ENCODE measurements at regions not wholly inside any gene's neighbourhood (a gene's known extent, or its start where the extent isn't known, plus 50 kb on each side); places are given as distances from the start of the nearest gene placed in this dataset.
"Not testable (repeated sequence)": the region's sequence is repeated elsewhere in the genome, so short reads cannot be mapped to it uniquely, and the experiment has no call there.

DNA sequence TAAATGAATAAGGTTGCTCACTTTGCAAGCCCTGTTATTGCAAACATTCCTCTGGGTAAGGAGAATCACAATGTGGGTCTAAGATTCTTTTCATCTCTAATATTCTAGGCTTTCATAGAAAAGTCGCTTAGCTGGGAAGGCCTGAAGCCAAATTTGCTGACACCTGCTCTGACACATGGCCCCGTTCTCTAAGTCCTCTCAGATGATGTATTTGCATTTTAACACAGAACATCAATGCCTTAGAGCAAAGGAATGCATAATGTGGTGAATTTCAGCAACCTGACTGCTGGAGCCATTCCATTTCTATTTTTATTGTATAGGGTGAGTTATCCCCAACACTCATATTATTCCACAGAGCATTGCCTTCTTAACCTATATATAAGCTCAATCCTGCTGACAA, 682.1 kb upstream of the NRP1 start:
- no peak for DNase-seq (ENCODE audit: low read depth in 4 of 4, low spot score in 3 of 4)

DNA sequence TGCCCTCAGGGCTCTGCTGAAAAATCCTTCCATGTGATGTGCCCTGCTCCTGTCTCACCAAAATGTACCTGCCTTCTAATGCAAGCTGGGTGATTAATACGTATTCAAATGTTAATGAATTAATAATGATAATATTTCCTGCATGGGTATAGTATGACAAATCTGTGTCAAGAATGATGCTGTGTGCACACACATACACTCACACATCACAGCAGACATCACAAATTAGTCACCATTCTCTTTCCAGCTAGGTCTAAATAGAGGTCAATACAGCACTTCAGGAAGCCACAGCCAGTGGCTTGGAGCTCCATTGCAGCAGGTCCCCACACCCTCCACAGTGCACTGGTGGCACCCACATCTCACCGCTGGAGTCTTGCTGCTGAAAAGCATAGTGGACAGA, 681.2 kb upstream of the NRP1 start:
- no peak for DNase-seq (ENCODE audit: low read depth in 4 of 4, low spot score in 3 of 4)

DNA sequence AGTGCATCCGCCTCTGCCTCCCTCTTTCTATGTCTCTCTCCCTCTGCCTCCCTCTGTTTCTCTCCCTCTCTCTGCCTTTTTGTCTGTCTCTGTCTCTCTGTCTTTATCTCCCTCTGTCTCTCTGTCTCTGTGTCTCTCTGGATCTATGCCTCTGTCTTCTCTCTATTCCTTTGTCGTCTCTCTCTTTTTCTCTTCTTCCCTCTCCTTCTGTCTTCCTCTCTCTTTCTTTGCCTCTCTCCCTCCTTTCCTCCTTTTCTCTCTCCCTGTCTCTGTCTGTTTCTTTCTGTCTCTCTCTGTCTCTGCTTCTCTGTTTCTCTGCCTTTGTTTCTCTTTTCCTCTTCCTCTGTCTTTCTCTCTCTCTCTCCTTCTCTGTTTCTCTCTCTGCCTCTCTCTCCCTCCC, 678.8 kb upstream of the NRP1 start:
- no peak for DNase-seq (ENCODE audit: low read depth in 4 of 4, low spot score in 3 of 4)

DNA sequence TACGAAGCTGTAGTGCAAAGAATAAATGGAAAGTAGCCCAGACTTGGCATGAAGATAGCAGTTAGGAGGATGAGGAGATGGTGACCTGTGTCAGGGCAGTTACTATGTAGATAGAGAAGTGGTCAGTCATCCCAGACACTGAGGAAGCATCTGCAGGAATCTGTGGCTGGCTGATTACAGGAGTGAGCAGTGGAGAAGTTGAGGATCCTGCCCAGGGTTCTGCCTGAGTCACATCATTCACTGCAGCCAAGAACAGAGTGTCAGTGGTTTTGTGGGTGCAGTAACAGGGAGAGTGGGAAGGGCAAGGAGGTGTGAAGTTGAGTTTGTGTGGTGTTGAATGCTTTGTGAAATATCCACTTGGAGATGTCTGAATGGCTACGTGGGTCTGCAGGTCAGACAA, 676.4 kb upstream of the NRP1 start:
- no peak for DNase-seq (ENCODE audit: low read depth in 4 of 4, low spot score in 3 of 4)

DNA sequence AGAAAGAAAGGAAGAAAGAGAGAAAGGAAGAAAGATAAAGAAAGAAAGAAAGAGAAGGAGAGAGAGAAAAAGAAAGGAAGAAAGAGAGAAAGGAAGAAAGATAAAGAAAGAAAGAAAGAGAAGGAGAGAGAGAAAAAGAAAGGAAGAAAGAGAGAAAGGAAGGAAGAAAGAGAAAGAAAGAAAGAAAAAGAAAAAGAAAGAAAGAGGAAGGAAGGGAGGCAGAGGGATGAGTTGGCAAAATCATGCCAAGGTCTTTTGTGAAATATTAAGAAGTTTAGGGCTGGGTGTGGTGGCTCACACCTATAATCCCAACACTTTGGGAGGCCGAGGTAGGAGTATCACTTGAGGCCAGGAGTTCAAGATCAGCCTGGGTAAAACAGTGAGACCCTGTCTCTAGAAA, 675.8 kb upstream of the NRP1 start:
- DNase-seq (ENCODE audit: low read depth in 4 of 4, low spot score in 3 of 4), result not testable (repeated sequence)

DNA sequence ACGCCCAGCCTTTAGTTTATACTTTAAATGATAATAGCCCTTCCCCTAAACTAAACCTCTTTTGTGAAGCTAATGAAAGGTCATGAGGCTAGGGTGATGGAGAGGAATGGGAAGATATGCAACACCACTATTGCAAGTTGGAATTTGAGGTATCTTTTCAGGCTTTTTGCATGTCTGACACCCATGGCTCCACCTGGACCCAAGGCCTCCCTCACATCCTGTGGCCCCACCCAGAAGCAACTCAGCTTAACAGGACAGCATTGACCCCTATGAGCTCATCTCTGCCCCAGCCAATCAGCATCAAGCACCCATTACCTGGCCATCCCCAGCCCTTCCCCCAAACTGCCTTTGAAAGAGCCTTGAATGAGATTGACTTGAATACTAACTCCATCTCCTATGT, 674.2 kb upstream of the NRP1 start:
- DNase-seq (ENCODE audit: low read depth in 4 of 4, low spot score in 3 of 4), result no peak

DNA sequence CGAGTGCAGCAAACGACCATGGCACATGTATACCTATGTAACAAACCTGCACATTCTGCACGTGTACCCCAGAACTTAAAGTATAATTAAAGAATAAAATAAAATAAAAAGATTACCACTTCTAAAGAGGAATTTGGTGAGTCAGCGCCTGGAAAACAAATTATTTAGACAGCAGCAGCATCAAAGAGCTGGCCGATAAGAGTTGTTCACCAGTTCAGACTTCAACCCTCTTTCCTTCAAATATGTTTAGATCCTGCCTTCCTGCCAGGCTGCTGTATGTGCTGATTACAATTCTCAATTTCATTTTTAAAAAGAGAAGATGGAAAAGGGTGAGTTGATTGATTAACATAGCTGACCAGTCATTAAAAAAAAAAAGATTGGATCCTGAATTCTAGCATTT, 672.0 kb upstream of the NRP1 start:
- no peak for DNase-seq (ENCODE audit: low read depth in 4 of 4, low spot score in 3 of 4)

DNA sequence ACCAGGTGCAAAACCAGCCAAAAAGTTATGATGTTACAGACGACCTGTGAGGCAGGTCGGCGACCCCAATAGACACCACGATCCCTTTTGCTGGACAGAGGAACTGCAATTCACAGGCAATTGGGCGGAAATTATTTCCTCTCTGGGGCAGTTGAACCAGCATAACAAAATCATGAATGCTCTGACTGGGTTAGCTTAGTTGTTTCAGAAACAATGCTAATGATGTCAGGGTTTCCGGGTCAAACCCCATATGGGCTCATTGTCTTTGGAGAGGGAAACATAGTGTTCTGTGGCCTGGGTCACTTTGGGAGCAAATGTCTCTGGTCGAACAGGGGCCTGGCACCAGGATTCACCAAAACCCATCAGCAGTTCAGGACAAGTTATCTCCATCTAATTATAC, 669.1 kb upstream of the NRP1 start:
- no peak for DNase-seq (ENCODE audit: low read depth in 4 of 4, low spot score in 3 of 4)

DNA sequence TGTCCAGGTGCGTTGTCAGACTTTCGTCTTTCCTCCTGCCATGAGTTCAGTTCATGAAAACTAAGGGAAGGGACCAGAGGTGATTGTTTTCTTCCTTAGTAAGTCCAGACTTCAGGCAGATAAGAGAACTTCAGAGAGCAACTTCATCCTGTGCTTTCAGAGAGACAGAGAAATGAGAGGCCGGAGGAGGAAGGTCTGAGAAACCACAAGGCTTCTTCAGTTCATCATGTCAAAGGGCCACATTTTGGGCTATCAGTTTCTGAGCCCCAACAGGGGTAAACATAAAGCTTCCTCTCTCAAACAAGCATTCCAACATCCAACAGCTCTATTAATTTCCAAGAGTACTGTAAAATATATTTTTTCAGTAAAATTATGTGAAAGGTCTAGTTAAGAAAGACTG, 668.4 kb upstream of the NRP1 start:
- DNase-seq (ENCODE audit: low read depth in 4 of 4, low spot score in 3 of 4), result no peak

DNA sequence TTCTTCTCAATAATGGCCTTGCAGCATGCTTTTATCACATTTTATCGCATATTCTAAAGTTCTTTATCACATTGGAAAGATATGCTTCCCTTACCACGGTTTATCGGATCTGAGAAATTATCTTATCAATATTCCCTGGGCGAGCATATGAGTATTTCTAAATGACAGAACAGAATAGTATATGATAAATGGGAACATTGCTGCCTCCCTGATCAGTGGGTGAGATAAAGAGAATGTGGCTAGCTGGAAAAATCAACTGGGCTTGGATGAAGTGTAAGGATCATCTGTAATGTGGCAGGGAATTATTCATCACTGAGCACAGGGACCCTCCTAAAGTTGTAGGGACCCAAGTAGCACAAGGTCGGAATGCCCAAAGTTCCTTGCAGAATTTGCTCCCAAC, 667.4 kb upstream of the NRP1 start:
- no peak for DNase-seq (ENCODE audit: low read depth in 4 of 4, low spot score in 3 of 4)

DNA sequence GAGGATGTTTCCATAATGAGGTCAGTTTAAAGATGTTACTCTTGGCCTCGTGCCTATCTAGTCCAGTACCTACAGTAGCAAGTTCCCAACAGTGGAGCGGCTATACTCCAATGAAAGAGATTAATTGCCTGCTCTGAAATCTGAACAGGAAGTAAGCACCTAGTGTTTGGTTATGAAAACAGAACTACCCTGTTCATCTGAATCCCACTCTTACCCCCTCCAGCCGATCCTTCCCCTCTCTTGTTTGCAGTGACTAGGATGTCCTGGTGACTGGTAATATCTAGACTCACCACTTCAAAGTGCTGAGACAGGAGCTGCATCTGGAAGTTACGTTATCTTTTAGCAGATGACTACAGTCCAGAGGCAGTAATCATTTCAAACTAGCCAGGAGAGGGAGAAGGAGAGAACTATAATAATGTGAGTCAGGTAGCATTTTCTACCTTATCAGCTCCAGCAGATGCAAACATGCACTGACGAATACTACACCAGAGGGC, 666.7 kb upstream of the NRP1 start:
- no peak for DNase-seq (ENCODE audit: low read depth in 4 of 4, low spot score in 3 of 4)

DNA sequence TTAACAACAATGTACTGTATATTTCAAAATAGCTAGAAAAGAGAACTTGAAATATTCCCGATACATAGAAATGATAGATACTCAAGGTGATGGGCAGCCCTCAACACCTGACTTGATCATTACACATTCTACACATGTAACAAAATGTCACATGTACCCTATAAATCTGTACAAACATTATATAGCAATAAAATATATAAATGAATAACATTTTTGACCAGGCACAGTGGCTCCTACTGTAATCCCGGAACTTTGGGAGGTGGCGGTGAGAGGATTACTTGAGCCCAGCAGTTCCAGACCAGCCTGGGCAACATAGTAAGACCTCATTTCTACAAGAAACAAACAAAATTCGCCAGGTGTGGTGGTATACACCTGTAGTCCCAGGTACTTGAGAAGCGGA, 659.5 kb upstream of the NRP1 start:
- no peak for DNase-seq (ENCODE audit: low read depth in 4 of 4, low spot score in 3 of 4)

DNA sequence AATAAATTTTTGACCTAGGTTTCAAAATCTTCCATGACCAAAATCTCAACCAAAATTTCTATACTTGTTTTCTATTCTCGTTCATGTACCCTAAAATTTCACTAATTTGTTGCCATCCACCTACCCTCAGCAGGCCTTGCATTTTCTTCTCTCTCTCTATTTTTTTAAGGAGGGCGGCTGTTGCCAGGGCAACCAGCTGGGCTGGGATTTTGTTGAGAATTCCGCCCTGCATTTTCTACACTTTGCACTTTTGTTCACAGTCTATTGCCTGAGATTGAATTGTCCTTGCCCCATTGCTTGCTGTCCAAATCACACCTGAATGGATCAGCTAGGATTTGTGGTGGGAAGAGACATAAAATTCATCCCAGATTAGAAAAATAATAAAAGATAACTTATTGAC, 657.5 kb upstream of the NRP1 start:
- DNase-seq (ENCODE audit: low read depth in 4 of 4, low spot score in 3 of 4), result no peak

DNA sequence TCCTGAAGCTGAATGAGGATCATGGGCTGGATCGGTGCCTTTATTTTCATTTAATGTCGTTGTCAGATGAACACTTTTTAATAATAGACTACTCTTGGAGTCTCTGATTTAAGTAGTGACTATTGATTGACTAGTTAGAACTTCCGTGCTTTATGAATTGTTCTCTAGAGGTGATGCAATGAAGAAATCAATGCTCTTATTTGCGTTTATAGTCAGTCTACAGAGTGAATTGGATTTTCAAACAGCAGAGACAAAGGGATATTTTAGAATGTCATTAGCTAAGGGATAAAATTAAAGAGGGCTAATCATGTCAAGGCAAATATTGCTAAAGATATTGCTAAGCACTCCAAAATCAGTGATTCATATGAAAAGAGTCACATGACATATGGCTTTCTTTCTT, 652.0 kb upstream of the NRP1 start:
- no peak for DNase-seq (ENCODE audit: low read depth in 4 of 4, low spot score in 3 of 4)

DNA sequence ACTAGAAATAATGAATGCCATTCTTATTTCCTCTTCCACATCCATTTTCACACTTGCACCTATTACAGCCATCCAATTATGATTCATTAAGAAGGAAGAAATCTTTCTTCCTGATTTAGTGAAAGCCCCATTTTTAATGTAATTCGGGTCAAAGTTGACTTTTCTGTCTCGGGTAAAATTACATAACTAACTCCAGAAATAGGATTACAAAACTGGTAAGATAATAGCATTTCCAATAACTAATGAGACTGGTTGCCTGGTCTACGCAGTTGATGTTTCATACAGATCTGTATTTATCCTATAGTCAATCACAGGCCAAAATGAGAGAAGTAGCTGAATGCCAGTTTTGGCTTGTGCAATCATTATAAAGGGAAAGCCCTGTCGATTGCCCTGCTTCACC, 651.5 kb upstream of the NRP1 start:
- no peak for DNase-seq (ENCODE audit: low read depth in 4 of 4, low spot score in 3 of 4)

DNA sequence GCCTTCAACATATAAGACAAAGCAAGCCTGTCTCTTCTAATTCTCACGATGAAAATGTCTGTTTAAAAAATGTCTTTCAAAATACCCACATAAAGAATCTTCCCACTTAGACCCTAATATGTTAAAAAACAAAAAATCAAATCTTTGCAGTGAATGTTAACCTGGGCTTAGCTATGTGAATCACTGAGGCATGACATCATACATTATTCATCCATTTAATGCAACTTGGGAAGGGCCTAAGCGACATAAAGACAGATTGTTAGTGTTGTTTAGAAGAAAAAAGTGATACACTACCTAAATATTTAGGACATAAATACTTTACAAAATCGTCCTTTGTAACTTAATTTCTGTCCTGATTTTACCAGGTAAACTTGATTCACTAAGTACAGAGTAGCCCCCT, 648.5 kb upstream of the NRP1 start:
- DNase-seq (ENCODE audit: low read depth in 4 of 4, low spot score in 3 of 4), result no peak

DNA sequence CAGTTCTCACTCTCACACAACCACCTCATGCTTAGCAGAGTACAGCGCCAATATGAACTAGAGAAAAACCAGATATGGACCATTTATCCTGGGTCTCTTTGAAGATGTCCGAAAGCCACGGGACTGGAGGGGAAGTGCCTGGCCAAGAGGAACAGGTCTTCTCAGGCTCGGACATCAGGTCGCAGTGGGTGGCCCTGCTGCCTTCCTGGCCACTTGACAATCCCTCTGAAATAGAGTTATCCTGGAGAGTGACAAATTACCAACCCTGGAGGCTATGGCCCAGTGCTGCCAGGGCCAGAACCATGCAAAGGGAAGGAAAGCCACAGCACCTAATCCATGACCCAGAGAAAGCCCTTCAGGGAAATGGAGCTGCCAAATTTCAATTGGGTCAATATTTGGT, 646.8 kb upstream of the NRP1 start:
- no peak for DNase-seq (ENCODE audit: low read depth in 4 of 4, low spot score in 3 of 4)

DNA sequence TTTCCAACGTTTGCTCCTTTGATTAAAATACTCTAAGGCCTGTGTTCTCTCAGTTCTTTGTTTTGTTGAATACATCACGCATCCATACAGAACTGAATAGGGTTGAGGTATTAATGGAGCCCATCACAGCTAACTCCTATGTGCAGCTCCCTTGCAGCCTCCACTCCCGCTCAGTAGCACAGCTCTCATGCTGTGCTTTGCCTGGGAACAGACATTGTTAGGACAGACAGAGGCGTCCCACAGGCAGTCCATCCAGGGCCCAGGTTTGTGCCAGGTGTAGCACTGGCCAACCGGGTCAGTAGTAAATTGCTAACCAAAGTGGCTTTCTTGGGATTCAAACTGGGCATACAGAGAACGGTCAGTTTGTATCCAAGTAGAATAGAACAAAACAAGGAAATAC, 644.7 kb upstream of the NRP1 start:
- no peak for DNase-seq (ENCODE audit: low read depth in 4 of 4, low spot score in 3 of 4)

DNA sequence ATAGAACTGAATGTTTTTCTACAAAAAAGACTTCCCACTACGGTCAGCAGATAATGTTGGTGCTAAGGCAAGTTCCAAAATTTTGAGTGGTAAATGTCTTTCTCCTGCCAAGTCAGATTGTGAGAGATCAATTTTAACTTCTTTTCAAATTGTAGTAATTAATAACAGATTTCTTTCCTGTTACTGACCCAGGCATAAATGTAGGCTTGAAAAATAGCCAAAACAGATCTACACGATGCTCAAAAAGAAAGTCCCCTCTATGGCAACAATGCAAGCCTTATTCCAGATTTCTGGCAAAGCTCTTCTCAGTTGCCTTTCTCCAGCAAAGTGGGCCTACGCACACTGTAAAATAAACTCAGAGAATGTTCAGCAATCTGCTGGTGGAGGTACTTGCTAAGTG, 641.0 kb upstream of the NRP1 start:
- no peak for DNase-seq (ENCODE audit: low read depth in 4 of 4, low spot score in 3 of 4)

DNA sequence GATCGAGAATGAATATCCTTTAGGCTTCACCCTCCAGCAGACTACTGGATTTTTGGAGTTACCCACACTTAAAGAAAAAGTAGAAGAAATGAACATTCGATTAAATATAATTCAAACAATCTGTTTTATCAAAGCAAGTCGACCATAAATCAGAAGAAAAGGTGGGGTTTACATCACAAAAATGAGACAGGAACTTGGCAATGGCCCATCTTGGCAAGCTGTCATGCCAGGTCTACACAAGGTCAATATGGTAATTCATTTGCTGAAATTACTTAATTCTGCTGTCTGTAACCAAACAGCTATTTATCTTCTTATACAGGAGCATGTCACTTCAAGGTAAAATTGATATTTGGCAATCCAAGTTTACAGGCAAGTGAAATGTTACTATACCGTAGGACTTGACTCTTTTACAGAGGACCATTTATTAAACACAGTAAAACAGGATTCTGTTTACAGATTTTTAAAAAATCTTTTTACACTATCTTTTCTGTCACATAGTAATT, 640.6 kb upstream of the NRP1 start:
- no peak for DNase-seq (ENCODE audit: low read depth in 4 of 4, low spot score in 3 of 4)

DNA sequence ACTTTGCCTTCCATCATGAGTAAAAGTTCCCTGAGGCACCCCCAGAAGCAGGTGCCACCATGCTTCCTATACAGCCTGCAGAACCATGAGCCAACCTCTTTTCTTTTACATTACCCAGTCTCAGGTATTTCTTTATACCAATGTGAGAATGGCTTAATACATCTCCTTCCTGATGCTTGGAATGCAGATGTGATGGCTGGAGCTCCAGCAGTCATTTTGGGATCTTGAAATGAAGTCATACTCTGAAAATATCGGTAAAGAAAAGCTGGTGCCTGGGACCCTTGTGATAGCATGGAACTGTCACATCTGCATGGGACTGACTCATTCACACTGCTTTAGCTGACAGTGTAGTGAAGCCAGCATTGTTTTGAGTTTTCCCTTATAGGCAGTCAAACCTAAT, 634.5 kb upstream of the NRP1 start:
- DNase-seq (ENCODE audit: low read depth in 4 of 4, low spot score in 3 of 4), result no peak

DNA sequence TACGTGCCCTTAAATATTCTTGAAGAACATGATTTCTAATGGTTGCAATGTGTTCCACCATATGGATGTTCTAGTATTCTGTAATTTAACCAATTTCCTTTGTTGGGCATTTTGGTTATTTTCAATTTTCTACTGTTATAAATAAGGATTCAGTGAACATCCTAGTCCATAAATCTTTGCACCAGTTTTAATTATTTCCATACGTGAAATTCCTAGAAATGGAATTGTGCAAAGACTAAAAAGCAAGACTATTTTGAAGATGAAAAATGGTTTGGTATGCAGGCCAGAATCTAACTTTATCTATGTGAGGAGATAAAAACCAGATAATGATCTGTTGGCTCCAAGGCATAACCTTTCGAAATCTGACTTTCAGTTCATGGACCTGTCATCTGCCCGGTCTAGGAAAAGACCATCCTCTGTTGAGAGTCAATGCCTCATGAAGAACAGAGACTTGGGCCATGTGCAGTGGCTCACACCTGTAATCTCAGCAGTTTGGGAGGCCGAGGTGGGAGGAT, 633.2 kb upstream of the NRP1 start:
- DNase-seq (ENCODE audit: low read depth in 4 of 4, low spot score in 3 of 4), result no peak

DNA sequence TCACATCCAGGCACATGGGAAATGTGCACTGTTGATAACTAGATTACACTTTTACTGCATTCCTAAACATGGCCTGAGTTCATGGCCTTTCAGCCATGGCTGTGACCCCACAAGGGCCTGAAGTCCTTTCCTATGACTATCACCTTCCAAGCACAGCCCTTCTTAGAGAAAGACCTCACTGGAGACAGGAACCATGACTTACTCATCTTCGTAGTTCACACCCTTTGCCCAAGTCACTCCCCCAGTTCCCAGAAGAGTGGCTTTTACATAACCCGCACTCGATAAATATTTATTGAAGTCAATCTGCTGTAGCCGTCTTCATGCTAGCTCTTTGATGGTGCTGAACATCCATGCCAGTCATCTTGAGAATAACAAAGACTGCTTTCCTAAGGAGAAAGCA, 632.5 kb upstream of the NRP1 start:
- DNase-seq (ENCODE audit: low read depth in 4 of 4, low spot score in 3 of 4), result no peak
